Activated CD8-positive, alpha-beta memory T cell treated with anti-CD3 and anti-CD28 coated beads, Interleukin-2, amount 50 U/mL, for 4 hours (primary cell): ENCODE measurements at regions not wholly inside any gene's neighbourhood (a gene's known extent, or its start where the extent isn't known, plus 50 kb on each side); places are given as distances from the start of the nearest gene placed in this dataset.
"Not testable (repeated sequence)": the region's sequence is repeated elsewhere in the genome, so short reads cannot be mapped to it uniquely, and the experiment has no call there.

Experiments used
- DNase-seq: peaks from one replicate; pipeline ENCODE4 v3.0.0-alpha.2; 2020

- no peak for DNase-seq
Measured at GRCh38 chr5:62132276-62132675, 173.7 kb upstream of the KIF2A start.

DNA sequence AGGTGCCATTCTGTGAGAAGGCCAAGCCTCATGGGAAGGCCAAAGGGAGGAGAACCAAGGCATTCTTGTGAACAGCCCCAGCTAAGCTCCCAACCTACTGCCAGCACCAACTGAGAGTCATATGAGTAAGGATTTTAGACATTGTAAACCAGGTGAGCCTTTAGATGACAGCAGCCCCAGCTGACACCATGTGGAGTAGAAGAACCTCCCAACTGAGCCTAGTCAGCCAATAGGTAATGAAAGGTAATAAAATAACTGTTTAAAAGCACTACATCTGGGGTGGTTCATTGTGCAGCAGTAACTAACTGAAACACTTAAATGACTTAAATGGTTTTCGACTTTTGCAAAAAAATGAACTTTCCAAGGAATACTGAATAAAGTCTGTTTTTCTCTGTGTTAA, 172.6 kb upstream of the KIF2A start:
- DNase-seq: no peak

- DNase-seq: no peak
Measured at GRCh38 chr5:62134811-62135210, 171.2 kb upstream of the KIF2A start.

GRCh38 chr5:62137628-62138027, 168.4 kb upstream of the KIF2A start:
- DNase-seq: no peak

GRCh38 chr5:62138607-62139006, 167.4 kb upstream of the KIF2A start:
- no peak for DNase-seq

- no peak for DNase-seq
Measured at GRCh38 chr5:62139741-62140140, 166.3 kb upstream of the KIF2A start.

GRCh38 chr5:62142351-62142750, 163.7 kb upstream of the KIF2A start:
- DNase-seq: no peak

GRCh38 chr5:62143268-62144229, 162.5 kb upstream of the KIF2A start:
- DNase-seq: no peak

GRCh38 chr5:62144401-62145022, 161.5 kb upstream of the KIF2A start:
- no peak for DNase-seq

GRCh38 chr5:62149879-62150278, 156.1 kb upstream of the KIF2A start:
- no peak for DNase-seq

DNA sequence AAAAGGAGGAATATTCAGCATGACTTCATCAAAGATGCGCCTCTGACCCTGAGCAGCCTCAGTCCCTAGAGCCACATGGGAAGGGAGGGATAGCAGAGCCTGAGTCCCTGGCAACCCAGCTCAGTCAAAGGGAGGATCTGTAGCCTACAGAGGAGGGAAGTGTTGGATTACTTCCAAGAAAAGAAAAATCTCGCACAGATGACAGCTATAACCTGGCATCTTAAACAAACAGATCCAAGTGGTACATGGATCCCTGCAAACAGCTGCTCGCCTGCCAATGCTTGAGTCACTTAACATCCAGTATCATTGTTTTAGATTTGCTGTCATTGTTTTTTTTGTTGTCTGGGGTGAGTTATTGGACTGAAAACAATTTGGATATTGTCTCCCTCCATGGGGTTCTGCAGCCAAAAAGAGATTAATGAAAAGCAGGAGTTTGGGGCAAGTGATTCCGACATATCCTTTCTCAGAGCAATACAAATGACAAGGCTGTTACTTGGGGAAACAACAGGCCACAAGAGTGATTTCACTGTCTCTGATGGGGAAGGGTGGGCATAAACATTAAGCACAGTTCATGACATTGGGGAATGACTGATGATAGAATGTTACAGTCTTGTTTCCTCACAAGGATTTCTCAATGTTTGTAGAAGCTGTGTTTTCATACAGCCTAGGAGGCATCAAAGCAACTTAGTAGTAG, 153.5 kb upstream of the KIF2A start:
- no peak for DNase-seq

DNA sequence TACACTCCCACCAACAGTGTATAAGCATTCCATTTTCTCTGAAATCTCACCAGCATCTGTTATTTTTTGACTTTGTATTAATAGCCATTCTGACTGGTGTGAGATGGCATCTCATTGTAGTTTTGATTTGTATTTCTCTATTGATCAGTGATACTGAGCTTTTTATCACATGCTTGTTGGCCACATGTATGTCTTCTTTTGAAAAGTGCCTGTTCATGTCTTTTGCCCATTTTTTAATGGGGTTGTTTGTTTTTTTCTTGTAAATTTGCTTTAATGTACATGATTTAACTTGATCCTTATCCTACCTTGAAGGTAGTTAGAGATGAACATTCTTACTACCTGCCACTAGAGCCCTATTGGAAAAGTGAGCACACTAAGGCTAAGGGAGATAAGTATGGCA, 151.2 kb upstream of the KIF2A start:
- no peak for DNase-seq

DNA sequence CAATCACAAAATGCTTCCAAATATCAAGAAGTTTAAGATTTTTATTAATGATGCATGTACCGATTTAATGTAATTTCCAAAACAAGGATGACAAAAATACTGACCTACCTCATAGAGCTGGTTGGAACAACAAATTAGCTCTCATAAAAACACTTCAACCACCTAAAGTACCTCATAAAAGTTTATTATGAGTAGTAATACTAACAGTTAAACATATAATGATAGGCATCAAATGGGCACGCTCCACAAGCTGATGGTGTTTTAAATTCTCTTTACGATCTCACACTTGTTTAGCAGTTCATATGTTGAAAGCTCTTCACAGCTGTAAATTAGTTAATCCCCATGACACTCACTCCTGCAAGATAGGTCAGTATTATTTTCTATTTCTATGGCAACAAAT, 150.0 kb upstream of the KIF2A start:
- DNase-seq: no peak

GRCh38 chr5:62167561-62168057, 138.4 kb upstream of the KIF2A start:
- DNase-seq: no peak

- no peak for DNase-seq
Measured at GRCh38 chr5:62168506-62169281, 137.3 kb upstream of the KIF2A start.

- no peak for DNase-seq
Measured at GRCh38 chr5:62178258-62178657, 127.7 kb upstream of the KIF2A start.

- no peak for DNase-seq
Measured at GRCh38 chr5:62182802-62183201, 123.2 kb upstream of the KIF2A start.

DNA sequence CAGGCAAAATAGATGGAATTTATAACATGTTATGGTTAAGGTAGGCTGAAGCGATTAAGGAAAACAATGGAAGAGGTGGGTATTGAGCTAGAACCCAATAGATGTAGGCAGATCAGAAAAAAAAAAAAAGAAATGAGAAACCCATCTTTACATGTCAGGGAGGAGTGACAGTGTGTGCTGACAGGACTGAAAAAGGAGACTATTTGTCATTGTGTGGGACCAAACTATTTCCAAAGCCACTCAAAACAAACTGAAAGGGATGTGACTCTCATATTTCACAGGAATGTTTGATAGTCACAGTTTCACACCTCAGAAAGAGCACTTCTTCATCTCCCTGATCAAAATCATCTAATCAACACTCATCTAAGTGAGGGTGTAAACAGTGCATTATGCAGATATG, 122.3 kb upstream of the KIF2A start:
- no peak for DNase-seq

GRCh38 chr5:62184444-62184843, 121.6 kb upstream of the KIF2A start:
- no peak for DNase-seq

- DNase-seq: no peak
Measured at GRCh38 chr5:62190173-62190572, 115.8 kb upstream of the KIF2A start.

DNA sequence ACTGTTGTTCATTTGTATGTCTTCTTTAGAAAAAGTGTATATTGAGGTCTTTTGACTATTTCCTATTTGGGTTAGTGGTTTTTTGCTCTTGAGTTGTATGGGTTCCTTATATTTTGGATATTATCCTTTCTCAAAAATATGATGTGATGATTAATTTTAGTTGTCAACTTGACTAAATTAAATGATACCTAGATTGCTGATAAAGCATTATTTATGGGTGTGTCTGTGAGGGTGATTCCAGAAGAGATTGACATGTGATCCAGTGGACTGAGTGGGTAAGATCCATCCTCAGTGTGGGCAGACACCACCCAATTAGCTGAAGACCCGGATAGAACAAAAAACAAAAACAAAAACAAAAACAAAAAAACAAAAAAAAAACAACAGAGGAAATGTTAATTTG, 115.1 kb upstream of the KIF2A start:
- no peak for DNase-seq

DNA sequence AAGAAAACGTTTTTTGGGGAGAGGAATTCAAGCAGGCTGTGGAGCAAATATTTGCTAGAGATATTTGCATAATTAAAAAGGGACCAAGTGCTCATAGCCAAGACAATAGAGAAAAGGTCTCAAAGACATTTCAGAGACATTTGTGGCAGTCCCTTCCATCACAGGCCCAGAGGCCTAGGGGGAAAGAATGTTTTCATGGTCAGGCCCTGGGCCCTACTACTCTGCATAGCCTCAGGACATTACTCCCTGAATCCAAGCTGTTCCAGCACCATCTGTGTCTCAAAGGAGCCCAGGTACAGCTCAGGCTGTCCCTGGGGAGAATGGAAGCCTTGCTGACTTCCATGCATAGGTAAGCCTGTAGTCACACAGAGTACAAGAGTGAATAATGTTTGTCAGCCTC, 113.0 kb upstream of the KIF2A start:
- no peak for DNase-seq

DNA sequence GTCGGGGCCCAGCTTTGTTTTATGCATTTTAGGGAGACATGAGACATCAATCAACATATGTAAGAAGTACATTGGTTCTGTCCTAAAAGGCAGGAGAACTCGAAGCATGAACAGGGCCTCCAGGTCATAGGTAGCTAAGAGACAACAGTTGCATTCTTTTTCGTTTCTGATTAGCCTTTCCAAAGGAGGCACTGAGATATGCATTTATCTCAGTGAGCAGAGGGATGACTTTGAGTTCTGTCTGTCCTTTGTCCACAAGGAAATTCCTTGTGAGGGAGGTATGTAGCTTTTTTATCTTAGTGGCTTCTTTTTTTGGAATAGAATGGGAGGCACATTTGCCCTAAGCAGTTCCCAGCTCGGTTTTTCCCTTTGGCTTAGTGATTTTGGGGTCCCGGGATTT, 109.5 kb upstream of the KIF2A start:
- DNase-seq: not testable (repeated sequence)
